ENCODE measurements at regions not wholly inside any gene's neighbourhood (a gene's known extent, or its start where the extent isn't known, plus 50 kb on each side); places are given as distances from the start of the nearest gene placed in this dataset.

DNA sequence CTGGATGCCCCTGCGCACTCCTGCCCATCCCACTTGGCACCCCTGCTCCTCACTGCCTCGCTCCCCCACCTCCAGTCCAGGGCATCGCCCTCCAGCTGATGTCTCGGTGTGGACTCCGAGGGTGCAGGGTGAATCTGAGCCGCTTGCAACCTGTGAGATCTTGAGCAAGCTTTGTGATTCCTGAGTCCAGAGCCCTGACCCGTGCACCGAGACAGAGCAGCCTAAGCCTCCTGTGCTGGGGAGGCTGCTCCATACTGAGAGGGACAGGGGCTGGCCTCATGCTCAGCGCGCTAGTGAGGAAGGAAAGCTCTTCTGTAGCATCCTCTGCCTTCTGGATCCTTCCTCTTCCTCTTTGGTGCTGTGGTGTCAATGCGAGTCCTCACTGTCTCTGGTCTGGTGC lies 116.0 kb downstream of the TEX29 start:
- Histone ChIP-seq H3K27ac (ENCODE audit: insufficient read depth, low read length) (no peak overlapping the region), H3K27me3 (ENCODE audit: control insufficient read depth, insufficient read depth, low read length) (no peaks in the 10 kb centered on the region), H3K36me3 (ENCODE audit: control insufficient read depth, insufficient read depth, low read length) (no peaks in the 10 kb centered on the region), H2AFZ (ENCODE audit: low read length) (no peak overlapping the region), H3K9ac (ENCODE audit: insufficient read depth, low read length) (no peak overlapping the region), H4K20me1 (ENCODE audit: control insufficient read depth, extremely low read depth, insufficient read depth, low read length) (no peaks in the 10 kb centered on the region), H3K4me2 (ENCODE audit: extremely low read depth, insufficient read depth, low read length) (no peak overlapping the region), H3K4me3 (replicated peaks in 1 of 4; ENCODE audit: control extremely low read depth in 1 of 4, insufficient read depth in 1 of 4, low read depth in 3 of 4, low read length in 4 of 4) (no peak overlapping the region), H3K9me3 (ENCODE audit: control insufficient read depth, insufficient read depth, low read depth, low read length) (no peaks in the 10 kb centered on the region), H3K4me1 (ENCODE audit: control insufficient read depth, extremely low read depth, insufficient read depth, low read length) (no peaks in the 10 kb centered on the region), H3K79me2 (ENCODE audit: control insufficient read depth, insufficient read depth, low read length) (no peaks in the 10 kb centered on the region)
- no peak for TF ChIP-seq EZH2 (IDR thresholded peaks at IDR 0.05; ENCODE audit: low read length, missing control alignments)
- TF ChIP-seq, protein P1, sequence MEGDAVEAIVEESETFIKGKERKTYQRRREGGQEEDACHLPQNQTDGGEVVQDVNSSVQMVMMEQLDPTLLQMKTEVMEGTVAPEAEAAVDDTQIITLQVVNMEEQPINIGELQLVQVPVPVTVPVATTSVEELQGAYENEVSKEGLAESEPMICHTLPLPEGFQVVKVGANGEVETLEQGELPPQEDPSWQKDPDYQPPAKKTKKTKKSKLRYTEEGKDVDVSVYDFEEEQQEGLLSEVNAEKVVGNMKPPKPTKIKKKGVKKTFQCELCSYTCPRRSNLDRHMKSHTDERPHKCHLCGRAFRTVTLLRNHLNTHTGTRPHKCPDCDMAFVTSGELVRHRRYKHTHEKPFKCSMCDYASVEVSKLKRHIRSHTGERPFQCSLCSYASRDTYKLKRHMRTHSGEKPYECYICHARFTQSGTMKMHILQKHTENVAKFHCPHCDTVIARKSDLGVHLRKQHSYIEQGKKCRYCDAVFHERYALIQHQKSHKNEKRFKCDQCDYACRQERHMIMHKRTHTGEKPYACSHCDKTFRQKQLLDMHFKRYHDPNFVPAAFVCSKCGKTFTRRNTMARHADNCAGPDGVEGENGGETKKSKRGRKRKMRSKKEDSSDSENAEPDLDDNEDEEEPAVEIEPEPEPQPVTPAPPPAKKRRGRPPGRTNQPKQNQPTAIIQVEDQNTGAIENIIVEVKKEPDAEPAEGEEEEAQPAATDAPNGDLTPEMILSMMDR (conservative IDR thresholded peaks at IDR 0.05 in 1 of 2, IDR thresholded peaks at IDR 0.05 in 1 of 2; ENCODE audit: low read depth in 1 of 2, low read length in 2 of 2), result no peak
- DNase-seq (ENCODE audit: low read depth in 2 of 2), result no peak

DNA sequence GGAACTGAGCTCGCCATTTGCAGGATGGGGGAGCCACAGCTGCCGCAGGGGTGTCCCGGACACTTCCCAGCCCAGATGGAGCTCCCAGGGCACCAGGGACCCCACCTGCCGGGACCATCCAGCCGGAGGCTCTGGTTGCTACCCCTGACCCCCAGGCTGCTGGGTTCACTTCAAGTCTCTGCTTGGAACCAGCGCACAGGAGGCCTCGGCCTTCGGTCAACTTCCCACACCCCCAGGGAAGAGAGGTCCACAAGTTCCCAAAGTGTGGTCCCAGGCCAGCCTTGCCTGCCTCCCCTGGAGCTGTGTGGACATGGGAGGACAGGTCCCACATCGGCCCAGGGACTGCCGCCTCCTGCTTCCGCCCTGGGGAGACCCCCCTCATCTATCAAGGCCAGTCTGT lies 117.0 kb downstream of the TEX29 start:
- H3K9ac ChIP-seq (ENCODE audit: insufficient read depth, low read length), result no peak overlapping the region
- H3K79me2 ChIP-seq (ENCODE audit: control insufficient read depth, insufficient read depth, low read length), result no peaks in the 10 kb centered on the region
- no peak for TF ChIP-seq EZH2 (IDR thresholded peaks at IDR 0.05; ENCODE audit: low read length, missing control alignments)
- TF ChIP-seq, protein P1 (conservative IDR thresholded peaks at IDR 0.05 in 1 of 2, IDR thresholded peaks at IDR 0.05 in 1 of 2; ENCODE audit: low read depth in 1 of 2, low read length in 2 of 2), result no peak
- no peak overlapping the region for H3K27ac ChIP-seq (ENCODE audit: insufficient read depth, low read length)
- H4K20me1 ChIP-seq (ENCODE audit: control insufficient read depth, extremely low read depth, insufficient read depth, low read length), result no peaks in the 10 kb centered on the region
- no peaks in the 10 kb centered on the region for H3K36me3 ChIP-seq (ENCODE audit: control insufficient read depth, insufficient read depth, low read length)
- H3K4me2 ChIP-seq (ENCODE audit: extremely low read depth, insufficient read depth, low read length), result no peak overlapping the region
- DNase-seq (ENCODE audit: low read depth in 2 of 2), result no peak
- H3K4me3 ChIP-seq (replicated peaks in 1 of 4; ENCODE audit: control extremely low read depth in 1 of 4, insufficient read depth in 1 of 4, low read depth in 3 of 4, low read length in 4 of 4), result no peak overlapping the region
- no peaks in the 10 kb centered on the region for H3K9me3 ChIP-seq (ENCODE audit: control insufficient read depth, insufficient read depth, low read depth, low read length)
- H3K27me3 ChIP-seq (ENCODE audit: control insufficient read depth, insufficient read depth, low read length), result no peaks in the 10 kb centered on the region
- no peak overlapping the region for H2AFZ ChIP-seq (ENCODE audit: low read length)
- no peaks in the 10 kb centered on the region for H3K4me1 ChIP-seq (ENCODE audit: control insufficient read depth, extremely low read depth, insufficient read depth, low read length)

DNA sequence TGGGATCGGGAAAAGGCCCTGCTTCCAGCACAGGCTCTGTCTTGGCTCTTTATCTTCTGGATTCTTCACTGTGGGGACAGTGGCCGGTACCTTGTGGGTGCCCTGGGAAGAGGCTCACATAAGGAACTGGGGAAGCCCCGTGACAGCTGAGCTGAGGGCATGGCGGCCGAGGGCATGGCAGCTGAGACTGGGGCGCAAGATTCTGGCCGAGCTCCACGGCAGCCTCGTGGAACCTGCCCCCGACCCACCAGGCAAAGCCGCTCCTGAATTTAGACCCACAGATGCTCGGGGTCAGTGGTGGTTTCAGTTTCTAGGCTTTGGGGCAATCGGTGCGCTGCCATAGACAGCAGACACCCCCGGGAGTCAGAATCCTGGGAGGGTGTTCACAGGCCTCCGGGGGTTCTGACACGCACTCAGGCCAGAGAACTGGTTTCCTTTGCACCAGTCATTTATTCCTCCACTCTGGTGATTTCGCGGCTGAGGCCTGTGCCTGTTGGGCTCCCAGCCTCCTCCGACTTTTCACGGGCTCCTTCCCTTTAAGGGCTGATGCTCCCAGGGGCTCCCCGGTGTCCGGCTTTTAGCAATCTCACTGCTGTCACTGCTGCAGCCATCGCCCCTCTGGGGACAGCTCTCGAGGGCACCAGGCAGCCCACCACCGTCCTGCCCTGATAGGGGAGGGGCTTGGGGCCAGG lies 117.6 kb downstream of the TEX29 start:
- H3K4me2 ChIP-seq (ENCODE audit: extremely low read depth, insufficient read depth, low read length), result no peak overlapping the region
- no peaks in the 10 kb centered on the region for H3K9me3 ChIP-seq (ENCODE audit: control insufficient read depth, insufficient read depth, low read depth, low read length)
- no peaks in the 10 kb centered on the region for H3K27me3 ChIP-seq (ENCODE audit: control insufficient read depth, insufficient read depth, low read length)
- no peak overlapping the region for H3K4me3 ChIP-seq (replicated peaks in 1 of 4; ENCODE audit: control extremely low read depth in 1 of 4, insufficient read depth in 1 of 4, low read depth in 3 of 4, low read length in 4 of 4)
- H4K20me1 ChIP-seq (ENCODE audit: control insufficient read depth, extremely low read depth, insufficient read depth, low read length), result no peaks in the 10 kb centered on the region
- no peaks in the 10 kb centered on the region for H3K79me2 ChIP-seq (ENCODE audit: control insufficient read depth, insufficient read depth, low read length)
- H3K9ac ChIP-seq (ENCODE audit: insufficient read depth, low read length), result no peak overlapping the region
- TF ChIP-seq, protein P1 (conservative IDR thresholded peaks at IDR 0.05 in 1 of 2, IDR thresholded peaks at IDR 0.05 in 1 of 2; ENCODE audit: low read depth in 1 of 2, low read length in 2 of 2), result no peak
- TF ChIP-seq EZH2 (IDR thresholded peaks at IDR 0.05; ENCODE audit: low read length, missing control alignments), result no peak
- no peaks in the 10 kb centered on the region for H3K4me1 ChIP-seq (ENCODE audit: control insufficient read depth, extremely low read depth, insufficient read depth, low read length)
- DNase-seq (ENCODE audit: low read depth in 2 of 2), result no peak
- no peak overlapping the region for H3K27ac ChIP-seq (ENCODE audit: insufficient read depth, low read length)
- no peaks in the 10 kb centered on the region for H3K36me3 ChIP-seq (ENCODE audit: control insufficient read depth, insufficient read depth, low read length)
- no peak overlapping the region for H2AFZ ChIP-seq (ENCODE audit: low read length)
